ENCODE measurements at regions not wholly inside any gene's neighbourhood (a gene's known extent, or its start where the extent isn't known, plus 50 kb on each side); places are given as distances from the start of the nearest gene placed in this dataset.

GRCh38 chr7:149588930-149589329 lies 91.3 kb upstream of the ZNF746 start:
- TF ChIP-seq SIN3A (IDR thresholded peaks at IDR 0.05; ENCODE audit: borderline replicate concordance, insufficient read depth, low read length): no peak
- TF ChIP-seq FOXP2 (optimal IDR thresholded peaks at IDR 0.05; ENCODE audit: borderline replicate concordance, extremely low read depth, extremely low read length, insufficient read depth): no peak
- TF ChIP-seq TAF1 (IDR thresholded peaks at IDR 0.05; ENCODE audit: borderline replicate concordance, insufficient read depth, low read length): no peak
- TF ChIP-seq POLR2AphosphoS5 (IDR thresholded peaks at IDR 0.05; ENCODE audit: low read depth, low read length): no peak
- TF ChIP-seq REST (IDR thresholded peaks at IDR 0.05; ENCODE audit: insufficient read depth in 1 of 2, low read depth in 2 of 2, low read length in 2 of 2): no peak

- TF ChIP-seq FOXP2 (optimal IDR thresholded peaks at IDR 0.05; ENCODE audit: borderline replicate concordance, extremely low read depth, extremely low read length, insufficient read depth): no peak
Measured at GRCh38 chr7:149586646-149587645, 89.3 kb upstream of the ZNF746 start.

GRCh38 chr7:149584530-149584929 lies 86.9 kb upstream of the ZNF746 start:
- no peak for TF ChIP-seq TAF1 (IDR thresholded peaks at IDR 0.05; ENCODE audit: borderline replicate concordance, insufficient read depth, low read length)
- TF ChIP-seq FOXP2 (optimal IDR thresholded peaks at IDR 0.05; ENCODE audit: borderline replicate concordance, extremely low read depth, extremely low read length, insufficient read depth): no peak
- TF ChIP-seq POLR2AphosphoS5 (IDR thresholded peaks at IDR 0.05; ENCODE audit: low read depth, low read length): no peak
- no peak for TF ChIP-seq SIN3A (IDR thresholded peaks at IDR 0.05; ENCODE audit: borderline replicate concordance, insufficient read depth, low read length)
- no peak for TF ChIP-seq REST (IDR thresholded peaks at IDR 0.05; ENCODE audit: insufficient read depth in 1 of 2, low read depth in 2 of 2, low read length in 2 of 2)

GRCh38 chr7:149584009-149584408 lies 86.4 kb upstream of the ZNF746 start:
- no peak for TF ChIP-seq TAF1 (IDR thresholded peaks at IDR 0.05; ENCODE audit: borderline replicate concordance, insufficient read depth, low read length)
- TF ChIP-seq POLR2AphosphoS5 (IDR thresholded peaks at IDR 0.05; ENCODE audit: low read depth, low read length): no peak
- no peak for TF ChIP-seq REST (IDR thresholded peaks at IDR 0.05; ENCODE audit: insufficient read depth in 1 of 2, low read depth in 2 of 2, low read length in 2 of 2)
- TF ChIP-seq FOXP2 (optimal IDR thresholded peaks at IDR 0.05; ENCODE audit: borderline replicate concordance, extremely low read depth, extremely low read length, insufficient read depth): no peak
- no peak for TF ChIP-seq SIN3A (IDR thresholded peaks at IDR 0.05; ENCODE audit: borderline replicate concordance, insufficient read depth, low read length)

- TF ChIP-seq FOXP2 (optimal IDR thresholded peaks at IDR 0.05; ENCODE audit: borderline replicate concordance, extremely low read depth, extremely low read length, insufficient read depth) (no peak), SIN3A (IDR thresholded peaks at IDR 0.05; ENCODE audit: borderline replicate concordance, insufficient read depth, low read length) (no peak), TAF1 (IDR thresholded peaks at IDR 0.05; ENCODE audit: borderline replicate concordance, insufficient read depth, low read length) (no peak), POLR2AphosphoS5 (IDR thresholded peaks at IDR 0.05; ENCODE audit: low read depth, low read length) (no peak), REST (IDR thresholded peaks at IDR 0.05; ENCODE audit: insufficient read depth in 1 of 2, low read depth in 2 of 2, low read length in 2 of 2) (no peak)
Measured at GRCh38 chr7:149580328-149580727, 82.7 kb upstream of the ZNF746 start.

Measured in PFSK-1 (cell line).